H1 (cell line): ENCODE measurements at regions not wholly inside any gene's neighbourhood (a gene's known extent, or its start where the extent isn't known, plus 50 kb on each side); places are given as distances from the start of the nearest gene placed in this dataset.
"Not testable (repeated sequence)": the region's sequence is repeated elsewhere in the genome, so short reads cannot be mapped to it uniquely, and the experiment has no call there.

Experiments used
- ATF2 ChIP-seq: IDR thresholded peaks from 2 replicates; pipeline ENCODE4 v1.6.1; 2012; ENCODE audit warnings: low read length, inconsistent platforms
- CBX5 ChIP-seq: fragments of 300-800, 300-1000 bp; sonication (generic); IDR thresholded peaks from 2 replicates; pipeline ENCODE4 v1.7.1; 2016; ENCODE audit warnings: antibody characterized with exemption, low read length, low read depth
- CEBPB ChIP-seq: IDR thresholded peaks from 2 replicates; pipeline ENCODE4 v1.6.1; 2012; ENCODE audit warnings: low read depth, low read length
- CREB1 ChIP-seq: IDR thresholded peaks from 2 replicates; pipeline ENCODE4 v1.6.1; 2012; ENCODE audit warnings: inconsistent platforms
- CTCF ChIP-seq, 3 experiments: IDR thresholded peaks; 1 replicate in 2 of 3; 2 replicates in 1 of 3; pipeline versions ENCODE4 v1.5.1 to v1.6.1; 2011; ENCODE audit warnings: low read length in 3 of 3, mild to moderate bottlenecking in 3 of 3, inconsistent platforms in 2 of 3, low read depth in 1 of 3, moderate library complexity in 1 of 3; ENCODE audit not compliant: insufficient read depth in 1 of 3; ENCODE audit errors: control extremely low read depth in 1 of 3
- GABPA ChIP-seq: IDR thresholded peaks from 2 replicates; pipeline ENCODE4 v1.6.1; 2011; ENCODE audit warnings: mild to moderate bottlenecking, low read length, moderate library complexity, borderline replicate concordance; ENCODE audit not compliant: insufficient read depth
- RAD21 ChIP-seq, 2 experiments: IDR thresholded peaks in 1 of 2; conservative IDR thresholded peaks in 1 of 2; 2 replicates each; pipeline ENCODE4 v1.6.1; 2011; ENCODE audit warnings: low read depth in 2 of 2, low read length in 2 of 2, improper control_type of control experiment in 1 of 2, inconsistent platforms in 1 of 2, mild to moderate bottlenecking in 1 of 2, moderate library complexity in 1 of 2
- SIX5 ChIP-seq: IDR thresholded peaks from 2 replicates; pipeline ENCODE4 v1.6.1; 2011; ENCODE audit warnings: mild to moderate bottlenecking, low read depth, low read length
- SP2 ChIP-seq: IDR thresholded peaks from 2 replicates; pipeline ENCODE4 v1.6.1; 2012; ENCODE audit warnings: mild to moderate bottlenecking, low read length, inconsistent platforms
- TAF1 ChIP-seq: IDR thresholded peaks from 2 replicates; pipeline ENCODE4 v1.6.1; 2011; ENCODE audit warnings: mild to moderate bottlenecking, low read depth, low read length
- ZNF274 ChIP-seq: IDR thresholded peaks from 2 replicates; pipeline ENCODE4 v1.7.0; 2012; ENCODE audit warnings: low read length, borderline replicate concordance; ENCODE audit errors: extremely low read depth

GRCh38 chr12:54123981-54124380 is 64.8 kb downstream of the SMUG1 start:
- not testable (repeated sequence) for TF ChIP-seq CTCF (IDR thresholded peaks at IDR 0.05; ENCODE audit: control extremely low read depth in 1 of 3, insufficient read depth in 1 of 3, low read depth in 1 of 3, low read length in 3 of 3); ZNF274; CREB1; TAF1; CBX5; GABPA; RAD21 (IDR thresholded peaks at IDR 0.05 in 1 of 2, conservative IDR thresholded peaks at IDR 0.05 in 1 of 2; ENCODE audit: low read depth in 2 of 2, low read length in 2 of 2); ATF2; SP2; CEBPB; SIX5
